WTC11 (cell line): ENCODE measurements at regions not wholly inside any gene's neighbourhood (a gene's known extent, or its start where the extent isn't known, plus 50 kb on each side); places are given as distances from the start of the nearest gene placed in this dataset.

ENCODE experiments used
- ATF2 ChIP-seq: sonication (generic); formaldehyde crosslinking; IDR thresholded peaks from 2 replicates; pipeline ENCODE4 v1.8.1; 2022; ENCODE audit warnings: low read depth, missing genetic modification reagents, borderline replicate concordance
- CDX4 ChIP-seq: fragments of 250-450 bp; sonication (Bioruptor Pico); IDR thresholded peaks from 2 replicates; pipeline ENCODE4 v1.9.0; 2021; ENCODE audit warnings: moderate library complexity, mild to moderate bottlenecking, inconsistent platforms, borderline replicate concordance
- CTCF ChIP-seq: fragments of 200-600 bp; IDR thresholded peaks from 2 replicates; pipeline ENCODE4 v1.8.0; 2022; ENCODE audit warnings: antibody characterized with exemption
- ELF4 ChIP-seq: sonication (generic); formaldehyde crosslinking; IDR thresholded peaks from 2 replicates; pipeline ENCODE4 v1.8.1; 2022; ENCODE audit warnings: low read depth, mild to moderate bottlenecking, moderate library complexity, missing genetic modification reagents
- FOXK1 ChIP-seq: sonication (generic); formaldehyde crosslinking; IDR thresholded peaks from 2 replicates; pipeline ENCODE4 v1.8.0; 2022; ENCODE audit warnings: mild to moderate bottlenecking, moderate library complexity, missing genetic modification reagents
- JUN ChIP-seq: sonication (generic); formaldehyde crosslinking; IDR thresholded peaks from 2 replicates; pipeline ENCODE4 v1.8.0; 2023; ENCODE audit warnings: mild to moderate bottlenecking, missing genetic modification reagents
- NFE2L1 ChIP-seq: sonication (generic); formaldehyde crosslinking; IDR thresholded peaks from 2 replicates; pipeline ENCODE4 v1.8.1; 2023; ENCODE audit warnings: missing genetic modification reagents
- NR1H2 ChIP-seq: sonication (generic); formaldehyde crosslinking; IDR thresholded peaks from 2 replicates; pipeline ENCODE4 v1.9.0; 2021; ENCODE audit warnings: mild to moderate bottlenecking, moderate library complexity, missing genetic modification reagents
- SP1 ChIP-seq: sonication (generic); formaldehyde crosslinking; conservative IDR thresholded peaks from 2 replicates; pipeline ENCODE4 v1.8.1; 2022; ENCODE audit warnings: missing genetic modification reagents
- TEAD4 ChIP-seq: sonication (generic); formaldehyde crosslinking; IDR thresholded peaks from 2 replicates; pipeline ENCODE4 v1.8.0; 2022; ENCODE audit warnings: mild to moderate bottlenecking, missing genetic modification reagents
- TP53 ChIP-seq: sonication (generic); formaldehyde crosslinking; IDR thresholded peaks from 2 replicates; pipeline ENCODE4 v1.8.1; 2023; ENCODE audit warnings: mild to moderate bottlenecking, missing genetic modification reagents
- ZNF121 ChIP-seq: sonication (generic); formaldehyde crosslinking; IDR thresholded peaks from 2 replicates; pipeline ENCODE4 v1.8.0; 2023; ENCODE audit warnings: missing genetic modification reagents
- ZNF423 ChIP-seq: fragments of 250-450 bp; sonication (Bioruptor Pico); IDR thresholded peaks from 2 replicates; pipeline ENCODE4 v2.1.2; 2022; ENCODE audit warnings: mild to moderate bottlenecking, moderate library complexity
- TF ChIP-seq, protein P1 (sequence below): sonication (generic); formaldehyde crosslinking; IDR thresholded peaks from 2 replicates; pipeline ENCODE4 v1.8.1; 2022; ENCODE audit warnings: mild to moderate bottlenecking, moderate library complexity, missing genetic modification reagents

DNA sequence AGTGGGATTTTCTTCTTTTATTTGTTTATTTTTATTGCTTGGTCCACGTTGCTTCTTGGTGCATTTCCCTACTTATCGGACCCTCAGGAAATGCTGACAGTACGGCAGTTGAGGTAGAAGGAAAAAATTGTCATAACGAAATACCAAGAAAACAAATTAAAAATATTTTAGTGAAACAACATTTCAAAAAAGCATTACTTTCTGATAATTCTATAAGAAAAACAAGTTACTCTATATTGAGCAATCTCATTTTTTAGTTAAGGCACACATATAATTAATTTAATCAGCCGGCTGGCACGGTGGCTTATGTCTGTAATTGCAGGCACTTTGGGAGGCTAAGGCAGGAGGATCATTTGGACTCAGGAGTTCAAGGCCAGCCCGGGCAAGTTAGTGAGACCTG is 102.1 kb downstream of the SH3YL1 start:
- no peak for TF ChIP-seq NFE2L1
- TF ChIP-seq TEAD4 (CRISPR knock-in tag): no peak
- TF ChIP-seq JUN (CRISPR knock-in tag): no peak
- TF ChIP-seq CTCF: no peak
- no peak for TF ChIP-seq FOXK1 (CRISPR knock-in tag)
- TF ChIP-seq ELF4 (CRISPR knock-in tag): no peak
- no peak for TF ChIP-seq ATF2 (CRISPR knock-in tag)
- TF ChIP-seq SP1 (CRISPR knock-in tag): no peak
- TF ChIP-seq ZNF121 (CRISPR knock-in tag): no peak
- TF ChIP-seq ZNF423 (CRISPR knock-in tag): no peak
- TF ChIP-seq TP53 (CRISPR knock-in tag): no peak
- TF ChIP-seq CDX4 (CRISPR knock-in tag): no peak
- TF ChIP-seq NR1H2 (CRISPR knock-in tag): no peak
- TF ChIP-seq, protein P1, sequence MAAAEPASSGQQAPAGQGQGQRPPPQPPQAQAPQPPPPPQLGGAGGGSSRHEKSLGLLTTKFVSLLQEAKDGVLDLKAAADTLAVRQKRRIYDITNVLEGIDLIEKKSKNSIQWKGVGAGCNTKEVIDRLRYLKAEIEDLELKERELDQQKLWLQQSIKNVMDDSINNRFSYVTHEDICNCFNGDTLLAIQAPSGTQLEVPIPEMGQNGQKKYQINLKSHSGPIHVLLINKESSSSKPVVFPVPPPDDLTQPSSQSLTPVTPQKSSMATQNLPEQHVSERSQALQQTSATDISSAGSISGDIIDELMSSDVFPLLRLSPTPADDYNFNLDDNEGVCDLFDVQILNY (CRISPR knock-in tag): no peak
